Prostate gland (tissue), 2 donors: ENCODE measurements at regions not wholly inside any gene's neighbourhood (a gene's known extent, or its start where the extent isn't known, plus 50 kb on each side); places are given as distances from the start of the nearest gene placed in this dataset.

ENCODE experiments used
- CTCF ChIP-seq, 4 experiments: fragments of 200-600 bp in 2 of 4; fragments of 450-650 bp in 2 of 4; sonication (generic) in 2 of 4; IDR thresholded peaks; 1 replicate in 3 of 4; 2 replicates in 1 of 4; pipeline ENCODE4 v1.5.1; 2016 to 2019; ENCODE audit warnings: antibody characterized with exemption in 4 of 4, mild to moderate bottlenecking in 2 of 4, moderate library complexity in 2 of 4
- POLR2A ChIP-seq: fragments of 450-650 bp; IDR thresholded peaks from one replicate; pipeline ENCODE4 v1.6.1; 2016; ENCODE audit warnings: antibody characterized with exemption, mild to moderate bottlenecking
- POLR2AphosphoS5 ChIP-seq: sonication (generic); formaldehyde crosslinking; IDR thresholded peaks from one replicate; pipeline ENCODE4 v1.6.1; 2017; ENCODE audit warnings: antibody characterized with exemption

GRCh38 chr4:4637710-4638109 lies 95.9 kb upstream of the STX18 start:
- no peak for TF ChIP-seq CTCF (IDR thresholded peaks at IDR 0.05)
- TF ChIP-seq POLR2AphosphoS5: no peak
- no peak for TF ChIP-seq POLR2A
